ENCODE measurements at regions not wholly inside any gene's neighbourhood (a gene's known extent, or its start where the extent isn't known, plus 50 kb on each side); places are given as distances from the start of the nearest gene placed in this dataset.
A peak's percentile ranks its signal among the peaks of the same experiment; 100 is the strongest.
"Not testable (repeated sequence)": the region's sequence is repeated elsewhere in the genome, so short reads cannot be mapped to it uniquely, and the experiment has no call there.

DNA sequence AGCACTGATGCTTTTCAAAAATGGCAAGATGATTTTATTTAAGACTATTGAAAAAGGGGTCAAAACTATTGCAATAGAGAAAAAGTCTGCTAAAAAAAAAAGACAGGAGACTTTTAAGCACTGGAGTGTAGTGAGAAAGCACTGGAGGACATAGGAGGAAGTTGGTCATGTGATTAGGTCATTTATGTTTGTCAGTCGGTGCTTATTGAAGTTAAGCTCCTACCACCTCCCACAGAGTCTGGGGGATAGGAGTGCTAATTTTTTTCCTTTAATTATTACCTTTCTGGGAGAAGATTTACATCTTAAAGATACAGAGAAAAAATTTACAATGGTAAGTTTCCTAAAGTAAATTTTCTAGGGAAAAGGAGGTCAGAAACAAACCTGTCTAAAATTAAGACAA, 80.2 kb upstream of the TMEM229A start:
- H3K27ac ChIP-seq, result no peak overlapping the region
- no peaks in the 10 kb centered on the region for H3K36me3 ChIP-seq (ENCODE audit: low read depth)
- TF ChIP-seq EZH2 (IDR thresholded peaks at IDR 0.05; ENCODE audit: insufficient read depth, poor library complexity, severe bottlenecking), result no peak
- no peak for TF ChIP-seq EZH2phosphoT487 (IDR thresholded peaks at IDR 0.05; ENCODE audit: insufficient read depth, low read depth)
- whole genome bisulfite sequencing, 2 experiments (ENCODE audit: low coverage in 1 of 2, low lambda C conversion rate in 2 of 2, missing lambda C conversion rate in 2 of 2), result 0 to 3% methylated on average over 1 of the region's 1 CpG
- H3K79me2 ChIP-seq (ENCODE audit: insufficient read depth), result no peaks in the 10 kb centered on the region
- H4K20me1 ChIP-seq (ENCODE audit: insufficient read depth), result no peaks in the 10 kb centered on the region
- DNase-seq, result no peak
- H2AFZ ChIP-seq, result no peak overlapping the region
- H3K4me3 ChIP-seq, result no peak overlapping the region
- no peaks in the 10 kb centered on the region for H3K9me3 ChIP-seq (ENCODE audit: low read depth)
- H3F3A ChIP-seq (ENCODE audit: insufficient read depth), result no peaks in the 10 kb centered on the region
- in situ Hi-C loops (cut with MboI), result no loop called here
- no peak overlapping the region for H3K4me2 ChIP-seq (ENCODE audit: unreplicated experiment)
- no peaks in the 10 kb centered on the region for H3K27me3 ChIP-seq (replicated peaks; ENCODE audit: insufficient read depth)
- no peaks in the 10 kb centered on the region for H3K9me2 ChIP-seq (ENCODE audit: insufficient read depth)
- H3K9ac ChIP-seq, result no peak overlapping the region
- no peaks in the 10 kb centered on the region for H3K4me1 ChIP-seq (ENCODE audit: insufficient read depth)

GRCh38 chr7:124106575-124106974, 73.7 kb upstream of the TMEM229A start:
- Histone ChIP-seq H3F3A (ENCODE audit: insufficient read depth) (no peaks in the 10 kb centered on the region), H3K79me2 (ENCODE audit: insufficient read depth) (no peaks in the 10 kb centered on the region), H3K9me2 (ENCODE audit: insufficient read depth) (no peaks in the 10 kb centered on the region), H4K20me1 (ENCODE audit: insufficient read depth) (no peaks in the 10 kb centered on the region), H3K36me3 (ENCODE audit: low read depth) (no peaks in the 10 kb centered on the region), H3K27ac (no peak overlapping the region), H3K9ac (no peak overlapping the region), H3K27me3 (replicated peaks; ENCODE audit: insufficient read depth) (no peaks in the 10 kb centered on the region), H3K9me3 (ENCODE audit: low read depth) (no peaks in the 10 kb centered on the region), H3K4me3 (no peak overlapping the region), H2AFZ (no peak overlapping the region), H3K4me2 (ENCODE audit: unreplicated experiment) (no peak overlapping the region), H3K4me1 (ENCODE audit: insufficient read depth) (no peaks in the 10 kb centered on the region)
- 14% methylated on average over 2 of the region's 2 CpGs for WGBS, 2 experiments (ENCODE audit: low coverage in 1 of 2, low lambda C conversion rate in 2 of 2, missing lambda C conversion rate in 2 of 2)
- in situ Hi-C loops (cut with MboI), result no loop called here
- TF ChIP-seq EZH2phosphoT487 (IDR thresholded peaks at IDR 0.05; ENCODE audit: insufficient read depth, low read depth) (no peak), EZH2 (IDR thresholded peaks at IDR 0.05; ENCODE audit: insufficient read depth, poor library complexity, severe bottlenecking) (no peak)
- no peak for DNase-seq

- H3K27ac ChIP-seq, result no peak overlapping the region
- no peaks in the 10 kb centered on the region for H3F3A ChIP-seq (ENCODE audit: insufficient read depth)
- no peaks in the 10 kb centered on the region for H3K9me3 ChIP-seq (ENCODE audit: low read depth)
- TF ChIP-seq EZH2 (IDR thresholded peaks at IDR 0.05; ENCODE audit: insufficient read depth, poor library complexity, severe bottlenecking) (no peak), EZH2phosphoT487 (IDR thresholded peaks at IDR 0.05; ENCODE audit: insufficient read depth, low read depth) (no peak)
- in situ Hi-C loops (cut with MboI), result no loop called here
- no peaks in the 10 kb centered on the region for H3K27me3 ChIP-seq (replicated peaks; ENCODE audit: insufficient read depth)
- H3K4me3 ChIP-seq, result no peak overlapping the region
- H3K79me2 ChIP-seq (ENCODE audit: insufficient read depth), result no peaks in the 10 kb centered on the region
- no peak overlapping the region for H3K9ac ChIP-seq
- DNase-seq, result peak; percentile 3
- H3K9me2 ChIP-seq (ENCODE audit: insufficient read depth), result no peaks in the 10 kb centered on the region
- WGBS, 2 experiments (ENCODE audit: low coverage in 1 of 2, low lambda C conversion rate in 2 of 2, missing lambda C conversion rate in 2 of 2), result 8 to 9% methylated on average over 5 of the region's 5 CpGs
- no peaks in the 10 kb centered on the region for H3K4me1 ChIP-seq (ENCODE audit: insufficient read depth)
- H4K20me1 ChIP-seq (ENCODE audit: insufficient read depth), result no peaks in the 10 kb centered on the region
- no peak overlapping the region for H3K4me2 ChIP-seq (ENCODE audit: unreplicated experiment)
- H3K36me3 ChIP-seq (ENCODE audit: low read depth), result no peaks in the 10 kb centered on the region
- no peak overlapping the region for H2AFZ ChIP-seq
These were observed 68.4 kb upstream of the TMEM229A start for GRCh38 chr7:124101173-124101768.

- in situ Hi-C loops (cut with MboI), result no loop called here
- no peaks in the 10 kb centered on the region for H3K4me1 ChIP-seq (ENCODE audit: insufficient read depth)
- no peak overlapping the region for H3K27ac ChIP-seq
- H3K27me3 ChIP-seq (replicated peaks; ENCODE audit: insufficient read depth), result no peaks in the 10 kb centered on the region
- H3K79me2 ChIP-seq (ENCODE audit: insufficient read depth), result no peaks in the 10 kb centered on the region
- no peak overlapping the region for H3K4me2 ChIP-seq (ENCODE audit: unreplicated experiment)
- no peaks in the 10 kb centered on the region for H4K20me1 ChIP-seq (ENCODE audit: insufficient read depth)
- no peaks in the 10 kb centered on the region for H3F3A ChIP-seq (ENCODE audit: insufficient read depth)
- WGBS, 2 experiments (ENCODE audit: low coverage in 1 of 2, low lambda C conversion rate in 2 of 2, missing lambda C conversion rate in 2 of 2), result 44 to 45% methylated on average over 3 of the region's 3 CpGs
- no peak for DNase-seq
- H3K9ac ChIP-seq, result no peak overlapping the region
- no peak overlapping the region for H3K4me3 ChIP-seq
- H3K9me2 ChIP-seq (ENCODE audit: insufficient read depth), result no peaks in the 10 kb centered on the region
- H2AFZ ChIP-seq, result no peak overlapping the region
- TF ChIP-seq EZH2phosphoT487 (IDR thresholded peaks at IDR 0.05; ENCODE audit: insufficient read depth, low read depth) (no peak), EZH2 (IDR thresholded peaks at IDR 0.05; ENCODE audit: insufficient read depth, poor library complexity, severe bottlenecking) (no peak)
- no peaks in the 10 kb centered on the region for H3K36me3 ChIP-seq (ENCODE audit: low read depth)
- no peaks in the 10 kb centered on the region for H3K9me3 ChIP-seq (ENCODE audit: low read depth)
These were observed 67.3 kb upstream of the TMEM229A start for GRCh38 chr7:124100190-124100589.

GRCh38 chr7:124099585-124099984, 66.7 kb upstream of the TMEM229A start:
- H3K9me3 ChIP-seq (ENCODE audit: low read depth); H3K36me3 ChIP-seq (ENCODE audit: low read depth); H2AFZ ChIP-seq; H3K27ac ChIP-seq; H3K9ac ChIP-seq; H3F3A ChIP-seq (ENCODE audit: insufficient read depth); H3K9me2 ChIP-seq (ENCODE audit: insufficient read depth); H3K4me1 ChIP-seq (ENCODE audit: insufficient read depth); H4K20me1 ChIP-seq (ENCODE audit: insufficient read depth); H3K4me3 ChIP-seq; H3K27me3 ChIP-seq (replicated peaks; ENCODE audit: insufficient read depth); H3K79me2 ChIP-seq (ENCODE audit: insufficient read depth); H3K4me2 ChIP-seq (ENCODE audit: unreplicated experiment); in situ Hi-C loops (cut with MboI); DNase-seq: not testable (repeated sequence)
- 44 to 68% methylated on average over 10 of the region's 10 CpGs for WGBS, 2 experiments (ENCODE audit: low coverage in 1 of 2, low lambda C conversion rate in 2 of 2, missing lambda C conversion rate in 2 of 2)

All from GM23248 (cell line).